Mesothelial cell of epicardium (in vitro differentiated cells): ENCODE measurements at regions not wholly inside any gene's neighbourhood (a gene's known extent, or its start where the extent isn't known, plus 50 kb on each side); places are given as distances from the start of the nearest gene placed in this dataset.
"Not testable (repeated sequence)": the region's sequence is repeated elsewhere in the genome, so short reads cannot be mapped to it uniquely, and the experiment has no call there.

Experiments
- DNase-seq, 2 experiments: peaks; one replicate each; pipeline ENCODE4 v3.0.0; 2021; ENCODE audit warnings: low spot score in 2 of 2; ENCODE audit not compliant: unreplicated experiment in 2 of 2
- H3K27ac Mint-ChIP-seq: 2 replicates; pipeline ENCODE4 v1.8.0; 2021; ENCODE audit warnings: mixed read lengths
- H3K27me3 Mint-ChIP-seq: 2 replicates; pipeline ENCODE4 v1.8.0; 2021; ENCODE audit warnings: low read depth, mixed read lengths
- H3K36me3 Mint-ChIP-seq: 2 replicates; pipeline ENCODE4 v1.8.0; 2021; ENCODE audit warnings: mixed read lengths
- H3K4me1 Mint-ChIP-seq: 2 replicates; pipeline ENCODE4 v1.8.0; 2021; ENCODE audit warnings: mixed read lengths
- H3K4me3 Mint-ChIP-seq: 2 replicates; pipeline ENCODE4 v1.8.0; 2021; ENCODE audit warnings: mild to moderate bottlenecking, moderate library complexity, mixed read lengths
- H3K9me3 Mint-ChIP-seq: 2 replicates; pipeline ENCODE4 v1.8.0; 2021; ENCODE audit warnings: mixed read lengths
- CTCF ChIP-seq: fragments of 200-600 bp; sonication (generic); IDR thresholded peaks from one replicate; pipeline ENCODE4 v1.5.0; 2021; ENCODE audit warnings: antibody characterized with exemption; ENCODE audit not compliant: unreplicated experiment

- H3K36me3 Mint-ChIP-seq: no peaks in the 10 kb centered on the region
- no peak for TF ChIP-seq CTCF
Measured at GRCh38 chr6:55117267-55117666, 57.0 kb upstream of the HCRTR2 start.

GRCh38 chr6:55124241-55124640 is 50.1 kb upstream of the HCRTR2 start:
- DNase-seq, H3K4me1 Mint-ChIP-seq, H3K27me3 Mint-ChIP-seq, H3K36me3 Mint-ChIP-seq, H3K4me3 Mint-ChIP-seq, H3K27ac Mint-ChIP-seq: not testable (repeated sequence)
- peaks cover 63% of the 10 kb centered on the region for H3K9me3 Mint-ChIP-seq

More at GRCh38 chr6:55117267-55117666, 57.0 kb upstream of the HCRTR2 start:
- DNase-seq: no peak
- no peaks in the 10 kb centered on the region for H3K27me3 Mint-ChIP-seq
- H3K27ac Mint-ChIP-seq: no peak overlapping the region
- H3K4me3 Mint-ChIP-seq: no peak overlapping the region
- H3K9me3 Mint-ChIP-seq: peaks cover 27% of the 10 kb centered on the region
- no peaks in the 10 kb centered on the region for H3K4me1 Mint-ChIP-seq
